H1 (cell line): ENCODE measurements at regions not wholly inside any gene's neighbourhood (a gene's known extent, or its start where the extent isn't known, plus 50 kb on each side); places are given as distances from the start of the nearest gene placed in this dataset.

Experiments
- CTCF ChIA-PET: fragments of 300-600 bp; sonication (Branson Sonifier 250); formaldehyde crosslinking; loops from one replicate; lab custom pipeline; 2021; ENCODE audit not compliant: partially characterized antibody; lab: Charles Lee
- POLR2A ChIA-PET: fragments of 300-600 bp; sonication (Branson Sonifier 250); formaldehyde crosslinking; loops from one replicate; lab custom pipeline; 2021; ENCODE audit warnings: inconsistent platforms; ENCODE audit not compliant: partially characterized antibody; lab: Charles Lee
- DNase-seq, 2 experiments: peaks; one replicate each; pipeline versions ENCODE4 v3.0.0 to v3.0.0-alpha.2; 2010 to 2022; ENCODE audit warnings: low spot score in 2 of 2, low read depth in 1 of 2, mixed read lengths in 1 of 2
- FAIRE-seq: peaks from 2 replicates; lab custom pipeline; 2011; peaks lifted over from hg19 to GRCh38; lab: Jason Lieb, UNC
- H2AFZ ChIP-seq: 2 replicates; pipeline ENCODE4 v1.8.1; 2012; ENCODE audit warnings: low read length, inconsistent platforms
- H2AK5ac ChIP-seq: 2 replicates; pipeline ENCODE4 v1.6.1; 2013; ENCODE audit warnings: low read depth, low read length
- H2BK120ac ChIP-seq: replicated peaks from 2 replicates; pipeline ENCODE3; 2013; ENCODE audit warnings: low read depth, low read length, inconsistent platforms
- H2BK12ac ChIP-seq: 2 replicates; pipeline ENCODE4 v1.6.1; 2013; ENCODE audit warnings: low read depth, low read length
- H2BK15ac ChIP-seq: 2 replicates; pipeline ENCODE4 v1.6.1; 2013; ENCODE audit warnings: low read length
- H2BK20ac ChIP-seq: 2 replicates; pipeline ENCODE4 v1.6.1; 2013; ENCODE audit warnings: low read length
- H2BK5ac ChIP-seq: 2 replicates; pipeline ENCODE4 v1.6.1; 2013; ENCODE audit warnings: low read depth, low read length
- H3K14ac ChIP-seq: 2 replicates; pipeline ENCODE4 v1.6.1; 2013; ENCODE audit warnings: inconsistent platforms; ENCODE audit not compliant: insufficient read length
- H3K18ac ChIP-seq: 2 replicates; pipeline ENCODE4 v1.6.1; 2013; ENCODE audit warnings: low read length; ENCODE audit errors: extremely low read depth
- H3K23ac ChIP-seq: 2 replicates; pipeline ENCODE4 v1.6.1; 2013; ENCODE audit warnings: inconsistent platforms; ENCODE audit not compliant: insufficient read length
- H3K23me2 ChIP-seq: 2 replicates; pipeline ENCODE4 v1.6.1; 2013; ENCODE audit warnings: low read depth, low read length
- H3K27ac ChIP-seq: 2 replicates; pipeline ENCODE4 v1.6.1; 2011; ENCODE audit warnings: low read depth, low read length, inconsistent platforms
- H3K27me3 ChIP-seq, 4 experiments: replicated peaks in 1 of 4; 1 replicate in 1 of 4; 2 replicates in 3 of 4; pipeline versions ENCODE4 v1.6.1 to v1.8.1; 2011 to 2013; ENCODE audit warnings: low read length in 3 of 4, mild to moderate bottlenecking in 3 of 4, inconsistent platforms in 2 of 4, mixed read lengths in 2 of 4, moderate library complexity in 1 of 4; ENCODE audit not compliant: control insufficient read depth in 3 of 4, insufficient read depth in 3 of 4; ENCODE audit errors: extremely low read depth in 1 of 4
- H3K36me3 ChIP-seq, 4 experiments: 2 replicates each; pipeline versions ENCODE4 v1.6.1 to v1.8.1; 2011 to 2013; ENCODE audit warnings: mild to moderate bottlenecking in 4 of 4, low read length in 3 of 4, moderate library complexity in 2 of 4, control low read depth in 1 of 4, inconsistent platforms in 1 of 4; ENCODE audit not compliant: insufficient read depth in 4 of 4, control insufficient read depth in 2 of 4
- H3K4ac ChIP-seq: replicated peaks from 2 replicates; pipeline ENCODE3; 2013; ENCODE audit warnings: low read length, low read depth, mixed read lengths, inconsistent platforms; ENCODE audit not compliant: insufficient read length
- H3K4me1 ChIP-seq, 4 experiments: replicated peaks in 1 of 4; 1 replicate in 1 of 4; 2 replicates in 3 of 4; pipeline versions ENCODE4 v1.6.1 to v1.8.1; 2011 to 2013; ENCODE audit warnings: low read length in 3 of 4, inconsistent platforms in 2 of 4, mixed read lengths in 1 of 4; ENCODE audit not compliant: insufficient read depth in 4 of 4, control insufficient read depth in 3 of 4
- H3K4me2 ChIP-seq, 2 experiments: 2 replicates each; pipeline versions ENCODE4 v1.6.1 to v1.8.1; 2011 to 2013; ENCODE audit warnings: low read depth in 2 of 2, low read length in 2 of 2, control low read depth in 1 of 2, inconsistent platforms in 1 of 2, mild to moderate bottlenecking in 1 of 2; ENCODE audit not compliant: insufficient read depth in 1 of 2
- H3K4me3 ChIP-seq, 4 experiments: fragments of 200-600, 300-600 bp in 1 of 4; sonication (generic), shearing (Covaris generic), sonication (Bioruptor Twin) in 1 of 4; 2 replicates each; pipeline versions ENCODE4 v1.5.1 to v1.8.1; 2011 to 2016; ENCODE audit warnings: low read length in 4 of 4, low read depth in 3 of 4, control low read depth in 2 of 4, inconsistent platforms in 2 of 4, mild to moderate bottlenecking in 2 of 4, mixed read lengths in 1 of 4, moderate library complexity in 1 of 4; ENCODE audit not compliant: insufficient read depth in 2 of 4; ENCODE audit errors: extremely low read depth in 1 of 4
- H3K56ac ChIP-seq: replicated peaks from 2 replicates; pipeline ENCODE3; 2013; ENCODE audit warnings: low read depth, mild to moderate bottlenecking, mixed read lengths, low read length, inconsistent platforms; ENCODE audit not compliant: insufficient read length
- H3K79me1 ChIP-seq: 2 replicates; pipeline ENCODE4 v1.6.1; 2013; ENCODE audit warnings: low read depth, low read length, control low read depth
- H3K79me2 ChIP-seq, 2 experiments: 2 replicates each; pipeline versions ENCODE4 v1.6.1 to v1.8.1; 2012 to 2013; ENCODE audit warnings: low read length in 2 of 2, mild to moderate bottlenecking in 2 of 2, inconsistent platforms in 1 of 2; ENCODE audit not compliant: insufficient read depth in 2 of 2, control insufficient read depth in 1 of 2
- H3K9ac ChIP-seq, 4 experiments: replicated peaks in 1 of 4; 1 replicate in 1 of 4; 2 replicates in 3 of 4; pipeline versions ENCODE4 v1.6.1 to v1.8.1; 2011 to 2013; ENCODE audit warnings: low read depth in 3 of 4, low read length in 3 of 4, control low read depth in 2 of 4, mild to moderate bottlenecking in 2 of 4, moderate library complexity in 2 of 4, inconsistent platforms in 1 of 4; ENCODE audit errors: extremely low read depth in 1 of 4
- H3K9me3 ChIP-seq, 2 experiments: 2 replicates each; pipeline versions ENCODE4 v1.6.1 to v1.8.1; 2012 to 2013; ENCODE audit warnings: mild to moderate bottlenecking in 2 of 2, moderate library complexity in 2 of 2, control low read depth in 1 of 2, inconsistent platforms in 1 of 2, low read depth in 1 of 2, low read length in 1 of 2, mixed read lengths in 1 of 2; ENCODE audit not compliant: insufficient read depth in 2 of 2
- H4K20me1 ChIP-seq, 2 experiments: replicated peaks in 1 of 2; 2 replicates each; pipeline versions ENCODE3 to v1.8.1; 2011 to 2013; ENCODE audit warnings: inconsistent platforms in 2 of 2, low read length in 2 of 2, mild to moderate bottlenecking in 1 of 2; ENCODE audit not compliant: insufficient read depth in 2 of 2, control insufficient read depth in 1 of 2
- H4K5ac ChIP-seq: 2 replicates; pipeline ENCODE4 v1.6.1; 2013; ENCODE audit warnings: low read length, low read depth, mixed read lengths, inconsistent platforms; ENCODE audit not compliant: insufficient read length
- H4K8ac ChIP-seq: 2 replicates; pipeline ENCODE4 v1.8.0; 2013; ENCODE audit warnings: mild to moderate bottlenecking, moderate library complexity, low read length, inconsistent platforms; ENCODE audit not compliant: insufficient read depth; ENCODE audit errors: extremely low read depth
- H4K91ac ChIP-seq: replicated peaks from 2 replicates; pipeline ENCODE3; 2013; ENCODE audit warnings: low read length, mixed read lengths, inconsistent platforms; ENCODE audit not compliant: insufficient read length
- CHD2 ChIP-seq: IDR thresholded peaks from 2 replicates; pipeline ENCODE4 v1.6.1; 2012; ENCODE audit warnings: low read length, improper control_type of control experiment
- CREB1 ChIP-seq: IDR thresholded peaks from 2 replicates; pipeline ENCODE4 v1.6.1; 2012; ENCODE audit warnings: inconsistent platforms
- CTBP2 ChIP-seq: IDR thresholded peaks from 2 replicates; pipeline ENCODE4 v1.7.0; 2011; ENCODE audit warnings: borderline replicate concordance, mild to moderate bottlenecking, moderate library complexity, mixed read lengths, low read length; ENCODE audit not compliant: insufficient read depth, insufficient read length
- CTCF ChIP-seq, 3 experiments: IDR thresholded peaks; 1 replicate in 2 of 3; 2 replicates in 1 of 3; pipeline versions ENCODE4 v1.5.1 to v1.6.1; 2011; ENCODE audit warnings: low read length in 3 of 3, mild to moderate bottlenecking in 3 of 3, inconsistent platforms in 2 of 3, low read depth in 1 of 3, moderate library complexity in 1 of 3; ENCODE audit not compliant: insufficient read depth in 1 of 3; ENCODE audit errors: control extremely low read depth in 1 of 3
- EGR1 ChIP-seq: IDR thresholded peaks from 2 replicates; pipeline ENCODE4 v1.6.1; 2011; ENCODE audit warnings: low read depth, low read length, borderline replicate concordance
- HDAC2 ChIP-seq, 2 experiments: fragments of 300-600 bp in 1 of 2; sonication (generic) in 1 of 2; IDR thresholded peaks; 2 replicates each; pipeline ENCODE4 v1.6.1; 2011 to 2012; ENCODE audit warnings: low read depth in 2 of 2, low read length in 2 of 2, mild to moderate bottlenecking in 2 of 2, moderate library complexity in 2 of 2, borderline replicate concordance in 1 of 2, inconsistent platforms in 1 of 2
- MAFK ChIP-seq: IDR thresholded peaks from 2 replicates; pipeline ENCODE4 v1.6.1; 2012; ENCODE audit warnings: low read depth, mild to moderate bottlenecking, improper control_type of control experiment, low read length
- PHF8 ChIP-seq: fragments of 200-600 bp; sonication (generic); conservative IDR thresholded peaks from 2 replicates; pipeline ENCODE4 v1.7.1; 2012; ENCODE audit warnings: low read depth, mild to moderate bottlenecking, inconsistent platforms, low read length, moderate library complexity
- YY1 ChIP-seq: IDR thresholded peaks from 2 replicates; pipeline ENCODE4 v1.6.1; 2011; ENCODE audit warnings: low read depth, mild to moderate bottlenecking, low read length
- WGBS, 2 experiments: shearing (Covaris generic) in 1 of 2; methylation state at CpG; one replicate each; pipeline versions ENCODE4 v1.1.6 to v1.1.7; 2013 to 2015; ENCODE audit warnings: low lambda C conversion rate in 2 of 2, mixed read lengths in 2 of 2, inconsistent platforms in 1 of 2, low coverage in 1 of 2, missing lambda C conversion rate in 1 of 2; ENCODE audit not compliant: insufficient replicate concordance in 2 of 2, insufficient coverage in 1 of 2, insufficient read length in 1 of 2; ENCODE audit errors: extremely low coverage in 1 of 2, missing lambda C conversion rate in 1 of 2; 5-methylcytosine and 5-hydroxymethylcytosine counted together

DNA sequence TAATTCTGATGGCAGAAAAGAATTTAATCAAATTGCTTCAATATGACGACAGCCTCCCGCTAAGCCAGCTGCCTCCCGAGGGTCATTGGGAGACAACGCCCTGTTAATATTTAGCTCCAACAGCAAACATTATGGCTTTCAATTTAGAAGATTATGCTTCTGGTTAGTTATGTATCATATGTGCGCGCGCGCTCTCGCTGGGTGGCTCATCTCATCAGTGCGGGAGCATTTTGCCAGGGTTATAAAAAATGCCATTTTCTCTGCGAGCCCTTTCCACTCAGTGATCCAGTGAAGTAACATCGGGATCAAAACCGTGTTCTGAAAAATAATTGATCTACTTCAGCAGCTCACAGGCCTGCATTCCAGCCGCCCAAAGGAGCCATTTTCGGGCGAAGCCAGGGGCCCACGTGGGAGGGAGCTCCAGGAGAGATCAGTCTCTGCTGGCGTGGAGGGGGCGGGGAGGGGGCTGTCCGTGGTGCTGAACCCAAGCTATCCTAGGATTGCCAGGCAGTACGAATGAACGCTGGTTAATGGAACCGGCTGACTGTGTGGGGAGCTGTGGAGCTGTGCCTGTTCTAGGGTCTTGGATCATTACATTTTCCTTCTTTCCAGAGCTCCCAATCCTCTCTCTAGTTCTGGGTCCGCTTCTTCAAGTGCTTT is 219.1 kb upstream of the ZC3H12A start:
- H3K9ac ChIP-seq = no peak overlapping the region
- H3K23ac ChIP-seq = no peak overlapping the region
- H3K36me3 ChIP-seq = no peaks in the 10 kb centered on the region
- ChIA-PET POLR2A (interaction anchor here (0.6 to 1.8 kb wide), 7 partner anchors 11 to 219 kb away, joined by 3 to 6 read pairs (median 4); no protein-coding TSS in a partner anchor), CTCF (interaction anchor here (0.7 to 3.8 kb wide), 29 partner anchors 11 to 1006 kb away, joined by 3 to 20 read pairs (median 3); partner anchors contain the start of gene GRIK3)
- no peak overlapping the region for H2BK15ac ChIP-seq
- H3K18ac ChIP-seq = no peak overlapping the region
- H2BK20ac ChIP-seq = no peak overlapping the region
- H3K9me3 ChIP-seq = no peaks in the 10 kb centered on the region
- peak; percentile 63 to 93 for DNase-seq
- H3K14ac ChIP-seq = no peak overlapping the region
- no peak overlapping the region for H4K5ac ChIP-seq
- H3K4me1 ChIP-seq = peaks cover 0 to 13% (median 4%) of the 10 kb centered on the region in 4 experiments; a peak in 5 of 7 replicates
- peaks cover 0 to 7% (median 1%) of the 10 kb centered on the region in 4 experiments; a peak in 2 of 7 replicates for H3K27me3 ChIP-seq
- peak; percentile 88 for FAIRE-seq
- H3K56ac ChIP-seq = no peak overlapping the region
- no peaks in the 10 kb centered on the region for H3K79me2 ChIP-seq
- H2BK5ac ChIP-seq = no peak overlapping the region
- H3K4me3 ChIP-seq = peak overlapping the region in 2 of 4 experiments; percentile 0 to 42; a peak in 4 of 8 replicates
- no peak overlapping the region for H2AK5ac ChIP-seq
- H3K23me2 ChIP-seq = peaks cover 5% of the 10 kb centered on the region
- no peak overlapping the region for H2AFZ ChIP-seq
- H2BK120ac ChIP-seq = no peak overlapping the region
- no peaks in the 10 kb centered on the region for H3K79me1 ChIP-seq
- H3K4me2 ChIP-seq = peak overlapping the region; percentile 59 to 79
- H4K91ac ChIP-seq = no peak overlapping the region
- H3K4ac ChIP-seq = no peak overlapping the region
- H4K8ac ChIP-seq = no peak overlapping the region
- WGBS, 2 experiments = 40% methylated on average over 24 of the region's 24 CpGs; no CpG with 5 or more reads in 1 of the 2 experiments
- no peaks in the 10 kb centered on the region for H4K20me1 ChIP-seq
- H2BK12ac ChIP-seq = no peak overlapping the region
- H3K27ac ChIP-seq = no peak overlapping the region
- TF ChIP-seq CTCF (IDR thresholded peaks at IDR 0.05; ENCODE audit: control extremely low read depth in 1 of 3, insufficient read depth in 1 of 3, low read depth in 1 of 3, low read length in 3 of 3) (peak; percentile 45 to 61 (median 58)), EGR1 (peak; percentile 67; the same call in 1 of the 2 replicates), CTBP2 (no peak), PHF8 (no peak), CREB1 (peak; percentile 53; the same call in 1 of the 2 replicates), HDAC2 (IDR thresholded peaks at IDR 0.05; ENCODE audit: borderline replicate concordance in 1 of 2, low read depth in 2 of 2, low read length in 2 of 2) (peak; percentile 90 to 98), MAFK (no peak), YY1 (peak; percentile 67; the same call in 1 of the 2 replicates), CHD2 (0 out of 2 replicates have a peak, but pooled peaks have one; percentile 21)
